OCI-LY7 (cell line): ENCODE measurements at regions not wholly inside any gene's neighbourhood (a gene's known extent, or its start where the extent isn't known, plus 50 kb on each side); places are given as distances from the start of the nearest gene placed in this dataset.

Experiments used
- BruUV-seq: library from RNA; stranded (reverse); fragments of 400-500 nt; replicated peaks from 2 replicates; lab custom pipeline; 2021; lab: Mats Ljungman, UMichigan
- CTCF ChIA-PET: fragments of 300-600 bp; sonication (Branson Sonifier 250); formaldehyde crosslinking; loops from one replicate; lab custom pipeline; 2022; ENCODE audit warnings: antibody characterized with exemption; ENCODE audit not compliant: unreplicated experiment; lab: Charles Lee
- POLR2A ChIA-PET: fragments of 300-600 bp; sonication (Branson Sonifier 250); formaldehyde crosslinking; loops from one replicate; lab custom pipeline; 2022; ENCODE audit warnings: antibody characterized with exemption; lab: Charles Lee
- DNase-seq: peaks from one replicate; pipeline ENCODE4 v3.0.0-alpha.2; 2015; ENCODE audit warnings: low spot score
- H2AFZ ChIP-seq: fragments of 200-600 bp; sonication (generic), shearing (Covaris generic); 2 replicates; pipeline ENCODE4 v1.6.1; 2014; ENCODE audit warnings: mild to moderate bottlenecking, antibody characterized with exemption, low read length, moderate library complexity
- H3K27ac ChIP-seq: fragments of 200-600 bp; sonication (generic); 2 replicates; pipeline ENCODE4 v1.5.1; 2014; ENCODE audit warnings: mixed run types, low read depth, mild to moderate bottlenecking, moderate library complexity, low read length, inconsistent platforms; ENCODE audit not compliant: poor library complexity, severe bottlenecking
- H3K36me3 ChIP-seq: fragments of 200-600 bp; sonication (generic); 2 replicates; pipeline ENCODE4 v1.6.1; 2014; ENCODE audit warnings: mild to moderate bottlenecking, antibody characterized with exemption, low read length, moderate library complexity, mixed read lengths; ENCODE audit not compliant: insufficient read depth
- H3K4me1 ChIP-seq: fragments of 200-600 bp; sonication (generic); 2 replicates; pipeline ENCODE4 v1.5.1; 2014; ENCODE audit warnings: mild to moderate bottlenecking, low read length; ENCODE audit not compliant: insufficient read depth, poor library complexity, severe bottlenecking
- H3K4me2 ChIP-seq: fragments of 200-600 bp; sonication (generic); 2 replicates; pipeline ENCODE4 v1.6.1; 2014; ENCODE audit warnings: mild to moderate bottlenecking, low read length
- H3K4me3 ChIP-seq: fragments of 200-600 bp; sonication (generic); 2 replicates; pipeline ENCODE4 v1.5.1; 2014; ENCODE audit warnings: mild to moderate bottlenecking, low read depth, low read length; ENCODE audit not compliant: poor library complexity, severe bottlenecking
- H3K79me2 ChIP-seq: fragments of 200-600 bp; sonication (generic); 2 replicates; pipeline ENCODE4 v1.6.1; 2016; ENCODE audit warnings: low read depth, mild to moderate bottlenecking, low read length, moderate library complexity, mixed read lengths; ENCODE audit not compliant: insufficient read depth
- H3K9me2 ChIP-seq: fragments of 200-600 bp; sonication (generic); 2 replicates; pipeline ENCODE4 v1.6.1; 2016; ENCODE audit warnings: mild to moderate bottlenecking, low read length, mixed read lengths; ENCODE audit not compliant: insufficient read depth
- H3K9me3 ChIP-seq: fragments of 200-600 bp; sonication (generic); 2 replicates; pipeline ENCODE4 v1.6.1; 2014; ENCODE audit warnings: mild to moderate bottlenecking, mixed run types, low read length, mixed read lengths
- H4K20me1 ChIP-seq: fragments of 200-600 bp; sonication (generic); 2 replicates; pipeline ENCODE4 v1.6.1; 2014; ENCODE audit warnings: mild to moderate bottlenecking, antibody characterized with exemption, low read length, moderate library complexity, mixed read lengths; ENCODE audit not compliant: insufficient read depth
- EZH2phosphoT487 ChIP-seq: fragments of 200-600 bp; sonication (generic); IDR thresholded peaks from 2 replicates; pipeline ENCODE4 v1.6.1; 2018; ENCODE audit warnings: low read depth, borderline replicate concordance, mild to moderate bottlenecking, mixed run types, antibody characterized with exemption, low read length, moderate library complexity, mixed read lengths
- intact Hi-C: fragments of 100-400 bp; cut with micrococcal nuclease; formaldehyde crosslinking; loops from one replicate; pipeline ENCODE4 v1.10.0; 2022; ENCODE audit not compliant: unreplicated experiment
- TF ChIP-seq, protein P1 (sequence below): fragments of 200-600 bp; sonication (generic); conservative IDR thresholded peaks from 2 replicates; pipeline ENCODE4 v1.5.1; 2014; ENCODE audit warnings: mild to moderate bottlenecking, antibody characterized with exemption, low read length, moderate library complexity, mixed read lengths

DNA sequence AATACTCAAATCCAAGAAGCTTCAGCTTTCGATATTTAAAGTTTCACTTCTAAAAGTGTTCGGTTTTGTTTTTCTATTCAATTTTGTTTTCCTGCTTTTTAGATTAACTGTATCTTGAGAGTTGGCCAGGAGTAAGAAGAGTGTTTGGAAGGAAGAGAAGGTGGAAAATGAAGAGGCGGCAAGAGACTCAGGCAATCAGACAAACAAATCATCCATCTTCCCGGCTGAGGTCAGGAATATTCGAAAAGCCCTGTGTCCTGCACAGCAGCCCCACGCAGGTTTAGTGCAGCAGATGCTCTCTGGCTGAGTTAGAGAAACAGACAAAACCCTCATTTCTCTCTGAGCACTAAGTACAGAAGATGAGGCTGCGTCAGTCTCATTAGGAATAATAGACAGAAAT, 330.3 kb upstream of the NOCT start:
- Histone ChIP-seq H3K9me3 (no peaks in the 10 kb centered on the region), H3K9me2 (no peaks in the 10 kb centered on the region), H3K4me2 (no peak overlapping the region), H3K36me3 (no peaks in the 10 kb centered on the region), H3K27ac (no peak overlapping the region), H3K4me1 (no peaks in the 10 kb centered on the region), H2AFZ (no peak overlapping the region), H3K4me3 (no peak overlapping the region), H3K79me2 (no peaks in the 10 kb centered on the region), H4K20me1 (no peaks in the 10 kb centered on the region)
- TF ChIP-seq, protein P1, sequence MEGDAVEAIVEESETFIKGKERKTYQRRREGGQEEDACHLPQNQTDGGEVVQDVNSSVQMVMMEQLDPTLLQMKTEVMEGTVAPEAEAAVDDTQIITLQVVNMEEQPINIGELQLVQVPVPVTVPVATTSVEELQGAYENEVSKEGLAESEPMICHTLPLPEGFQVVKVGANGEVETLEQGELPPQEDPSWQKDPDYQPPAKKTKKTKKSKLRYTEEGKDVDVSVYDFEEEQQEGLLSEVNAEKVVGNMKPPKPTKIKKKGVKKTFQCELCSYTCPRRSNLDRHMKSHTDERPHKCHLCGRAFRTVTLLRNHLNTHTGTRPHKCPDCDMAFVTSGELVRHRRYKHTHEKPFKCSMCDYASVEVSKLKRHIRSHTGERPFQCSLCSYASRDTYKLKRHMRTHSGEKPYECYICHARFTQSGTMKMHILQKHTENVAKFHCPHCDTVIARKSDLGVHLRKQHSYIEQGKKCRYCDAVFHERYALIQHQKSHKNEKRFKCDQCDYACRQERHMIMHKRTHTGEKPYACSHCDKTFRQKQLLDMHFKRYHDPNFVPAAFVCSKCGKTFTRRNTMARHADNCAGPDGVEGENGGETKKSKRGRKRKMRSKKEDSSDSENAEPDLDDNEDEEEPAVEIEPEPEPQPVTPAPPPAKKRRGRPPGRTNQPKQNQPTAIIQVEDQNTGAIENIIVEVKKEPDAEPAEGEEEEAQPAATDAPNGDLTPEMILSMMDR = no peak
- no peak for TF ChIP-seq EZH2phosphoT487
- POLR2A ChIA-PET = no interaction called here
- CTCF ChIA-PET = no interaction called here
- no TSS peak for BruUV-seq
- DNase-seq = no peak
- intact Hi-C loops = loop anchor here (10.0 kb wide), 1 partner anchor 501 kb away; no protein-coding TSS in a partner anchor

DNA sequence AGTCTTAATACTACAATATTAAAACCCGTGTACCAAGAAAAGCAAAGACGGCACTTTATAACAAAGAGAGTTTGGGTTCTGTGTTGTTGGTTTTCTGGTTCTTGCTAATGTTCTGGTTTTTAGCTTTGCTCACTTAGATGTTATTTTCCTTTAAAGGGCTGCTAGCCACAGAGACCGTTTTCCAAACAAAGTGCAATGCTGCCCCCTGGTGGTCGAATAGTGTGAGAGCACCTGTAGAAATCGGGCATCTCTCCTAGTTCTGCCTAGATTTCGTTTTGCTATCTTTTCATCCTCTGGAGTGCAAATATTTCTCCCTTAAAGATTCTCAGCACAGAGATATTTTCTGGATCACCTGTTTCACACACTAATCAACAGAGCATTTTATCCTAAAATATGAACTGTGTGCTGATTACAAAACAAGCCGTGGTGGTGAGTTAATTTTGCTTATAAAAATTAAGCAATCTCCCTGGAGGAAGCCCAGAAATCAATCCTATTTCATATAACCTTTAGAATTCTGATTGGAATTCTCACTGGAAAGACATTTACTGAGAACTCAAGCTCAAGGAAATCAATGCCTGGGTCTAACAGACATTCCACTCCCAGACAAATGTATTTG, 334.5 kb upstream of the NOCT start:
- intact Hi-C loops = loop anchor here (1.0 to 10.0 kb wide), 6 partner anchors 190 to 948 kb away; no protein-coding TSS in a partner anchor
- Histone ChIP-seq H3K4me3 (no peak overlapping the region), H3K9me2 (no peaks in the 10 kb centered on the region), H3K27ac (no peak overlapping the region), H3K9me3 (no peaks in the 10 kb centered on the region), H4K20me1 (no peaks in the 10 kb centered on the region), H3K4me1 (no peaks in the 10 kb centered on the region), H2AFZ (no peak overlapping the region; the same call in 1 of the 2 replicates), H3K4me2 (no peak overlapping the region), H3K36me3 (no peaks in the 10 kb centered on the region), H3K79me2 (no peaks in the 10 kb centered on the region)
- no TSS peak for BruUV-seq
- ChIA-PET CTCF (interaction anchor here (0.6 kb wide), 1 partner anchor 50 kb away, joined by 3 read pairs; no protein-coding TSS in a partner anchor), POLR2A (interaction anchor here (0.6 to 0.8 kb wide), 2 partner anchors 19 to 209 kb away, joined by 3 read pairs; no protein-coding TSS in a partner anchor)
- TF ChIP-seq EZH2phosphoT487 = no peak
- TF ChIP-seq, protein P1 = peak; percentile 99
- peak; percentile 76 for DNase-seq

DNA sequence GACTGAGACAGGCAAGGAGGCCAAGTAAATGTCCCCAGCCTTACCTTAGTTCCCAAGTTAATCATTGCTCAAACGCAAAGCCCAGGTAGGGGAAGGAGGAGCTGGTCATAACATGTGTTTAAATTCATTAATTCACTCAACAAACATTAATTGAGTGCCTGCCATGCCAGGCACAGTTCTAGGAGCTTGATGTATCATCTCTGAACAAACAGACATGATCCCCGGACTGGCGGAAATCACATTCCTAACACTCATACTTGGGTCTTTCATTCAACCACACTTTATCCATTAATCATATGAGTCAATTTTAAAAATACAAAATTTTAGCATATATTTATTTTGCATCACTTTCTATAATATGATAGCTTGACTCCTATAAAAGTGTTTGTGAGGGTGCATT, 335.3 kb upstream of the NOCT start:
- Histone ChIP-seq H3K4me2 (no peak overlapping the region), H3K9me3 (no peaks in the 10 kb centered on the region), H3K4me3 (no peak overlapping the region), H3K9me2 (no peaks in the 10 kb centered on the region), H4K20me1 (no peaks in the 10 kb centered on the region), H3K27ac (no peak overlapping the region), H3K4me1 (no peaks in the 10 kb centered on the region), H3K36me3 (no peaks in the 10 kb centered on the region), H2AFZ (no peak overlapping the region), H3K79me2 (no peaks in the 10 kb centered on the region)
- no peak for DNase-seq
- ChIA-PET CTCF (interaction anchor here (0.6 kb wide), 1 partner anchor 49 kb away, joined by 3 read pairs; no protein-coding TSS in a partner anchor), POLR2A (no interaction called here)
- BruUV-seq = no TSS peak
- TF ChIP-seq, protein P1 = no peak
- no peak for TF ChIP-seq EZH2phosphoT487
- intact Hi-C loops = loop anchor here (2.0 to 10.0 kb wide), 4 partner anchors 191 to 947 kb away; no protein-coding TSS in a partner anchor
